PC-3 (cell line): ENCODE measurements at regions not wholly inside any gene's neighbourhood (a gene's known extent, or its start where the extent isn't known, plus 50 kb on each side); places are given as distances from the start of the nearest gene placed in this dataset.

Experiments used
- ATAC-seq: fragments of 200-7000 bp; cut with Tn5 transposase; 2 replicates; pipeline ENCODE4 v1.9.1; 2020; ENCODE audit warnings: mild to moderate bottlenecking, moderate library complexity
- BruUV-seq: library from RNA; stranded (reverse); fragments of 400-500 nt; replicated peaks from 2 replicates; lab custom pipeline; 2021; lab: Mats Ljungman, UMichigan
- CTCF ChIA-PET: fragments of 300-600 bp; sonication (Branson Sonifier 250); formaldehyde crosslinking; loops from one replicate; lab custom pipeline; 2022; ENCODE audit warnings: antibody characterized with exemption; lab: Charles Lee
- POLR2A ChIA-PET: fragments of 300-600 bp; sonication (Branson Sonifier 250); formaldehyde crosslinking; loops from one replicate; lab custom pipeline; 2022; ENCODE audit warnings: antibody characterized with exemption; ENCODE audit not compliant: unreplicated experiment; lab: Charles Lee
- DNase-seq: peaks from one replicate; pipeline ENCODE4 v3.0.0-alpha.2; 2015
- H2AFZ ChIP-seq: fragments of 300-600 bp; sonication (generic); 2 replicates; pipeline ENCODE4 v1.6.0; 2016; ENCODE audit warnings: antibody characterized with exemption, low read length
- H3F3A ChIP-seq: fragments of 300-600 bp; sonication (generic); one replicate; pipeline ENCODE4 v1.6.0; 2017; ENCODE audit warnings: antibody characterized with exemption, low read length, control low read depth, mild to moderate bottlenecking; ENCODE audit not compliant: unreplicated experiment
- H3K27ac ChIP-seq: fragments of 300-600 bp; sonication (generic); 2 replicates; pipeline ENCODE4 v1.5.1; 2016; ENCODE audit warnings: mild to moderate bottlenecking, low read length
- H3K27me3 ChIP-seq: fragments of 300-600 bp; sonication (generic); 2 replicates; pipeline ENCODE4 v1.6.1; 2016; ENCODE audit warnings: low read length, mixed read lengths
- H3K36me3 ChIP-seq: fragments of 300-600 bp; sonication (generic); 2 replicates; pipeline ENCODE4 v1.6.1; 2016; ENCODE audit warnings: low read depth, mixed run types, low read length, mixed read lengths
- H3K4me1 ChIP-seq: fragments of 300-600 bp; sonication (generic); 2 replicates; pipeline ENCODE4 v1.5.1; 2016; ENCODE audit warnings: low read length; ENCODE audit not compliant: insufficient read depth
- H3K4me2 ChIP-seq: fragments of 300-600 bp; sonication (generic); 2 replicates; pipeline ENCODE4 v1.6.0; 2016; ENCODE audit warnings: low read length
- H3K4me3 ChIP-seq: fragments of 300-600 bp; sonication (generic); 2 replicates; pipeline ENCODE4 v1.5.1; 2016; ENCODE audit warnings: mild to moderate bottlenecking, low read length, mixed read lengths
- H3K79me2 ChIP-seq: fragments of 300-600 bp; sonication (generic); 2 replicates; pipeline ENCODE4 v1.6.1; 2017; ENCODE audit warnings: low read length, mixed read lengths
- H3K9ac ChIP-seq: fragments of 300-600 bp; sonication (generic); 2 replicates; pipeline ENCODE4 v1.6.0; 2016; ENCODE audit warnings: mild to moderate bottlenecking, low read length
- H3K9me2 ChIP-seq: fragments of 300-600 bp; sonication (generic); replicated peaks from 2 replicates; pipeline ENCODE4 v1.6.1; 2016; ENCODE audit warnings: mixed run types, low read length, mixed read lengths
- H3K9me3 ChIP-seq: fragments of 300-600 bp; sonication (generic); 2 replicates; pipeline ENCODE4 v1.6.1; 2016; ENCODE audit warnings: low read length, mixed read lengths
- H4K20me1 ChIP-seq: fragments of 300-600 bp; sonication (generic); 2 replicates; pipeline ENCODE4 v1.6.1; 2016; ENCODE audit warnings: low read length, mixed read lengths
- EZH2 ChIP-seq: fragments of 300-600 bp; sonication (generic); IDR thresholded peaks from one replicate; pipeline ENCODE4 v1.6.1; 2017; ENCODE audit warnings: antibody characterized with exemption, mild to moderate bottlenecking, low read length; ENCODE audit not compliant: unreplicated experiment
- EZH2phosphoT487 ChIP-seq: fragments of 300-600 bp; sonication (generic); IDR thresholded peaks from 2 replicates; pipeline ENCODE4 v1.6.1; 2018; ENCODE audit warnings: mild to moderate bottlenecking, antibody characterized with exemption, low read length, borderline replicate concordance
- intact Hi-C: fragments of 100-400 bp; cut with micrococcal nuclease; formaldehyde crosslinking; loops from 2 replicates; pipeline ENCODE4 v1.9.0; 2023
- TF ChIP-seq, protein P1 (sequence below): fragments of 300-600 bp; sonication (generic); conservative IDR thresholded peaks from 2 replicates; pipeline ENCODE4 v1.5.1; 2017; ENCODE audit warnings: antibody characterized with exemption, low read depth, mild to moderate bottlenecking, low read length

DNA sequence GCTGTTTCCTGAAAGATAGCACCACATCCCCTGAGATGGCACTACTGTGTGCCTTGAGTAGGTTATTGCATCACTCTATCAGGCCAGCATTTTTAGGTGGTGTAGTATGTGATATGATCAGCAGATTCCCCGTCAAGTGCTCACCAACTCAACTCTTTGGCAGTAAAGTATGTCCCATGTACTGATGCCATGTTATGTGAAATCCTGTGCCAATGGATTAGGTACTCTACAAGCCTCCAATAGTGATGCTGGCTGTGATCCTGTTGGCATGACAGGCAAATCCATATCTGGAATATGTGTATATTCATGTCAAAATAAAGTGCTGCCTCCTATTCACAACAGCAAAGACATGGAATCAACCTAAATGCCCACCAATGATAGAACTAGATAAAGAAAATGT lies 137.2 kb upstream of the CAMK1G start:
- TF ChIP-seq, protein P1, sequence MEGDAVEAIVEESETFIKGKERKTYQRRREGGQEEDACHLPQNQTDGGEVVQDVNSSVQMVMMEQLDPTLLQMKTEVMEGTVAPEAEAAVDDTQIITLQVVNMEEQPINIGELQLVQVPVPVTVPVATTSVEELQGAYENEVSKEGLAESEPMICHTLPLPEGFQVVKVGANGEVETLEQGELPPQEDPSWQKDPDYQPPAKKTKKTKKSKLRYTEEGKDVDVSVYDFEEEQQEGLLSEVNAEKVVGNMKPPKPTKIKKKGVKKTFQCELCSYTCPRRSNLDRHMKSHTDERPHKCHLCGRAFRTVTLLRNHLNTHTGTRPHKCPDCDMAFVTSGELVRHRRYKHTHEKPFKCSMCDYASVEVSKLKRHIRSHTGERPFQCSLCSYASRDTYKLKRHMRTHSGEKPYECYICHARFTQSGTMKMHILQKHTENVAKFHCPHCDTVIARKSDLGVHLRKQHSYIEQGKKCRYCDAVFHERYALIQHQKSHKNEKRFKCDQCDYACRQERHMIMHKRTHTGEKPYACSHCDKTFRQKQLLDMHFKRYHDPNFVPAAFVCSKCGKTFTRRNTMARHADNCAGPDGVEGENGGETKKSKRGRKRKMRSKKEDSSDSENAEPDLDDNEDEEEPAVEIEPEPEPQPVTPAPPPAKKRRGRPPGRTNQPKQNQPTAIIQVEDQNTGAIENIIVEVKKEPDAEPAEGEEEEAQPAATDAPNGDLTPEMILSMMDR = no peak
- no peak for TF ChIP-seq EZH2
- TF ChIP-seq EZH2phosphoT487 = no peak
- DNase-seq (no peak), ATAC-seq (no peak)
- H3K79me2 ChIP-seq = no peaks in the 10 kb centered on the region
- H3K4me2 ChIP-seq = no peak overlapping the region
- intact Hi-C loops = no loop called here
- POLR2A ChIA-PET = no interaction called here
- CTCF ChIA-PET = no interaction called here
- H3K27me3 ChIP-seq = no peaks in the 10 kb centered on the region
- no peak overlapping the region for H3K27ac ChIP-seq
- no peaks in the 10 kb centered on the region for H3K36me3 ChIP-seq
- H3K9me3 ChIP-seq = no peaks in the 10 kb centered on the region
- no peak overlapping the region for H2AFZ ChIP-seq
- H3F3A ChIP-seq = peaks cover 3% of the 10 kb centered on the region
- BruUV-seq = no TSS peak
- H3K4me3 ChIP-seq = no peak overlapping the region
- peaks cover 16% of the 10 kb centered on the region for H3K4me1 ChIP-seq
- H3K9me2 ChIP-seq = 0 out of 2 replicates have a peak, but pooled peaks cover 3% of the 10 kb centered on the region
- H4K20me1 ChIP-seq = no peaks in the 10 kb centered on the region
- no peak overlapping the region for H3K9ac ChIP-seq

DNA sequence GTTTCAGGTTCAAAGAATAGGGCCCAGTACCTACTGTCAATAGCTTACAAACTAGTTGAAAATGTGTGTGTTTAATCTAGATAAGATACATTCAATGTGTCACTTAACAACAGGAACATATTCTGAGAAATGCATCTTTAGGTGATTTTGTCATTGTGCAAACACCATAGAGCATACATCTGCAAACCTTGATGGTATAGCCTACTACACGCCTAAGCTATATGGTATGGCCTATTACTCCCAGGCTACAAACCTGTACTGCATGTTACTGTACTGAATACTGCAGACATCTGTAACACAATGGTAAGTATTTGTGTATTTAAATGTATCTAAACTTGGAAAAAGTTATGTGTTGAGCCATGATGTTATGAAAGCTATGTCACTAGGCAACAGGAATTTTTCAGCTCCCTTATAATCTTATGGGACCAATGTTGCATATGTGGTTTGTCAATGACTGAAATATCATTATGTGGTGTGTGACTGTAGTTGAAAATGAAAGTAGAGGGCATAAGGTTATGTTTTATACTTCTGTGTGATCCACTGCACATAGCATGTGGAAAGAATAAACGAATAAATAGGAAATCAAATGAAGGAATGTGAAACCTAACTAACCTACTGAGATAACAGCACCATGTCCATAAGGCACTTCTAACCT lies 129.0 kb upstream of the CAMK1G start:
- ATAC-seq (peak; percentile 58), DNase-seq (peak; percentile 50)
- Histone ChIP-seq H3K4me2 (no peak overlapping the region), H3K27ac (no peak overlapping the region), H3K79me2 (no peaks in the 10 kb centered on the region), H3K9me3 (no peaks in the 10 kb centered on the region), H3K36me3 (no peaks in the 10 kb centered on the region), H3F3A (no peaks in the 10 kb centered on the region), H3K9me2 (no peaks in the 10 kb centered on the region), H2AFZ (no peak overlapping the region), H3K4me3 (no peak overlapping the region), H4K20me1 (no peaks in the 10 kb centered on the region), H3K27me3 (no peaks in the 10 kb centered on the region), H3K9ac (no peak overlapping the region), H3K4me1 (no peaks in the 10 kb centered on the region)
- ChIA-PET CTCF (no interaction called here), POLR2A (no interaction called here)
- intact Hi-C loops = no loop called here
- TF ChIP-seq EZH2 (no peak), EZH2phosphoT487 (no peak)
- TF ChIP-seq, protein P1 = no peak
- no TSS peak for BruUV-seq

DNA sequence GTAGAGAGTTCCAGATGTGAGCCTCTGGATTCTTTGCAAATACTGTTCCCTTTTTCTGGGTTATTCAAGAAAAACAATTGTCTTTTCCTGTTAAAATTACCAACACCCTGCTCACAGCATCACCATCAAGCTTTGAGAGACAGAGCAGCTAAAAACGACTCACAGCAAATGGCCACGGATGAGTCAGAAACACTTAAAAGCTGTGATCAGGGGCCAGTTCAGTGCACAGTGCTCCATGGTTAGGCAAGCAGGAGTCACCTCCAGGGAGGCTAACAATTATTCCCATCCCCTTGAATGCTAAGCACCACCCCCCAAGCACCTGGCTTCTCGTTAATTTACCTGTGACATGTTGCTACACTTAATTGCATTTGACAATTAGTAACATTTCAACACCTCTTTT lies 128.4 kb upstream of the CAMK1G start:
- Histone ChIP-seq H3K9me3 (no peaks in the 10 kb centered on the region), H3K9me2 (no peaks in the 10 kb centered on the region), H3K27me3 (no peaks in the 10 kb centered on the region), H3K79me2 (no peaks in the 10 kb centered on the region), H3K4me2 (no peak overlapping the region), H3K27ac (no peak overlapping the region), H3K36me3 (no peaks in the 10 kb centered on the region), H3F3A (no peaks in the 10 kb centered on the region), H3K4me3 (no peak overlapping the region), H3K4me1 (no peaks in the 10 kb centered on the region), H2AFZ (no peak overlapping the region), H3K9ac (no peak overlapping the region), H4K20me1 (no peaks in the 10 kb centered on the region)
- TF ChIP-seq EZH2 (no peak), EZH2phosphoT487 (no peak)
- TF ChIP-seq, protein P1 = no peak
- ChIA-PET POLR2A (no interaction called here), CTCF (interaction anchor here (0.6 kb wide), 1 partner anchor 971 kb away, joined by 3 read pairs; no protein-coding TSS in a partner anchor)
- ATAC-seq (peak; percentile 60; the same call in 1 of the 2 replicates), DNase-seq (peak; percentile 36)
- no TSS peak for BruUV-seq
- intact Hi-C loops = no loop called here
